Testis (tissue), 2 donors: ENCODE measurements at regions not wholly inside any gene's neighbourhood (a gene's known extent, or its start where the extent isn't known, plus 50 kb on each side); places are given as distances from the start of the nearest gene placed in this dataset.

Experiments used
- CTCF ChIP-seq, 3 experiments: fragments of 450-650 bp in 2 of 3; fragments of 200-600 bp in 1 of 3; sonication (generic) in 1 of 3; IDR thresholded peaks; one replicate each; pipeline ENCODE4 v1.5.1; 2016 to 2019; ENCODE audit warnings: antibody characterized with exemption in 3 of 3, mild to moderate bottlenecking in 2 of 3, moderate library complexity in 1 of 3
- POLR2A ChIP-seq: fragments of 450-650 bp; IDR thresholded peaks from one replicate; pipeline ENCODE4 v1.6.1; 2017; ENCODE audit warnings: antibody characterized with exemption, mild to moderate bottlenecking, moderate library complexity

GRCh38 chr7:148524479-148525224 is 65.9 kb upstream of the C7orf33 start:
- TF ChIP-seq CTCF (IDR thresholded peaks at IDR 0.05) (no peak), POLR2A (no peak)
